ENCODE measurements at regions not wholly inside any gene's neighbourhood (a gene's known extent, or its start where the extent isn't known, plus 50 kb on each side); places are given as distances from the start of the nearest gene placed in this dataset.
"Not testable (repeated sequence)": the region's sequence is repeated elsewhere in the genome, so short reads cannot be mapped to it uniquely, and the experiment has no call there.

GRCh38 chr10:105644978-105645377 is 1003.9 kb downstream of the SORCS3 start:
- no peak for DNase-seq (ENCODE audit: low read depth)

GRCh38 chr10:105644559-105644958 is 1003.5 kb downstream of the SORCS3 start:
- no peak for DNase-seq (ENCODE audit: low read depth)

DNA sequence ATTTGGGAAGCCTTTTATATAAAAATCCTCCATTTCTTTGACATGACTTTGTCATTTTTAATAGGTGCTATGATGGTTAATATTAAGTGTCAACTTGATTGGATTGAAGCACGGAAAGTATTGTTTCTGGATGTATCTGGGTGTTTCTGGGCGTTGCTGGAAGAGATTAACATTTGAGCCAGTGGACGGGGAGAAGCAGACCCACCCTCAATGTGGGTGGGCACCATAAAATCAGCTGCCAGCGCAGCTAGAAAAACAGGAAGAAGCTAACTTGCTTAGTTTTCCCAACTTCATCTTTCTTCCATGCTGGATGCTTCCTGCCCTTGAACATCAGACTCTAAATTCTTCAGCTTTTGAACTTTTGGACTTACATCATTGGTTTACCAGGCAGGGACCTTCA is 1003.0 kb downstream of the SORCS3 start:
- no peak for DNase-seq (ENCODE audit: low read depth)

DNA sequence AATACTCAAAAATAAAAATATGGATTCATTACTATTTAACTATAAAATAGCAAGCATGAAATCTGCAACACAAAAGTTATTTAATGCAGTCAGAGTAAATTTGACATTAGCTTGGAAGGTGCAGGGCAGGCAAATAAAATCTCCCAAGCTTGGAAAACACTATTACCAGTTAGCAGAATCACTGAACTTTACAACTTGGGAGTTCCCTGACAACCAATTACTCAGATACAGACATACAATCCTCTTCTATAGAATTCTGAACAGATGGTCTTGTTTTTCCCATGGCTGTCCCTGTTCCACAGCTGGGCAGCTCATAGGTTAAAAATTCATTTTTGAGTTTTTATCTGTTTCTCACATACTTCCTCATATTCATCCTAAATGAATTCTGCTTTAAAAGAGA is 1002.6 kb downstream of the SORCS3 start:
- DNase-seq (ENCODE audit: low read depth) = no peak

GRCh38 chr10:105634281-105634680 is 993.2 kb downstream of the SORCS3 start:
- no peak for DNase-seq (ENCODE audit: low read depth)

- peak; percentile 21 for DNase-seq (ENCODE audit: low read depth)
These were observed 974.8 kb downstream of the SORCS3 start for GRCh38 chr10:105615715-105616365.

DNA sequence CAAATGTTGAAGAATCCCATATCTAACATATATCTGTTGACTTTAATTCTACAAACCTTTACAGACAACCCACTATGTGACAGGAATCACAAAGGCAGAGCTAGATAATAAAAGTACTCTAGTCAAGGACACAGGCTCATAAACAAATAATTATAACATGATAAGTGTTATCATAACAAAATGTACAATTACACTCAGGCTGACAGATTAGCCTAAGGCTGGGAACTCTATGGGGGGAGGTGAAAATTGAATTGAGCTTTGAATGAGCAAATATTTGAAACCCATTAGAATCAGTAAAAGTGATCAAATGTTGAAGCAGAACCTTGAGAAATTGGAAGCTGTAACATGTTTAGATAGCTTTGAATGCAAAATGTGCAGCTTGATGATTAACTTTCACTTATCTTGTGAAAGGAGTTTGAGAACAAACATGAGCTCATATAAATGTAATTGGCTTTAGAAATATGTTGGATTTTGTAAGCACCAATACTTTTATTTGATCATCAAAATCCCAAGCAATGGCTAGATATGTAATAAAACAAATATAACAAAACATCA is 970.2 kb downstream of the SORCS3 start:
- no peak for DNase-seq (ENCODE audit: low read depth)

DNA sequence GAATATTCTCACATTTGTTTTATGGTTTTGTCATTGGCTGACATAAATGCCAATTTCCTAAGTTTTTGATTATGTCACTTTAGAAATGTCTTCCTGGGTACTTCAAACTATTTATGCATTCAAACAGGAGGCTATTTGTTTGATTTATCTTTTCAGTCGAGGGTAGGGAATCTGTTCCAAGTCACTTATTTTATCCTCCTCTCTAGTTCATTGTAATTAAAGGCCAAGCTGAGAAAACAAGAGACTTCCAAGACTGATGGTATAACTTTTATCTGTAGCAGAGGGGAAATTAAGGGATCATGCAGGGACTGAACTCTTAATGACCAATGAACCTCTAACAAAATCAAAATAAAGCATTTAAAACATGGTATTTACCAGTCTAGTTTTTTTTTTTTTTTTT is 968.4 kb downstream of the SORCS3 start:
- no peak for DNase-seq (ENCODE audit: low read depth)

- DNase-seq (ENCODE audit: low read depth) = no peak
These were observed 964.8 kb downstream of the SORCS3 start for GRCh38 chr10:105605918-105606317.

DNA sequence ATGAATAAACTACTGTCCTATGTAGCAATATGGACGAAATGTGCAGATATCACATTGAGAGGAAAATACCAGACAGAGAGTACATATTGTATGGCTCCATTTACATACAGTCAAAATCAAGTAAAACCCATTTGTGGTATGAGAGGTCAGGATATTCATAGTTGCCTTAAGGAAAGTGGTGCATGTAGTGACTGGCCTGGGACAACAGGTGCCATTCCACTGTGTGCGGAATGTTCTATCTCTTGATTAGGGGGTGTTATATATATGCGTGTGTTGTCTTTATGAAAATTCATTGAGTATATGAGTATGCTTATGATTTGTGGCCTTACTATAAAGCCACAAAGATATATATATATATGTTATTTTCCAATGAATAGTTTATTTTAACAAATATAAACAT is 964.0 kb downstream of the SORCS3 start:
- DNase-seq (ENCODE audit: low read depth) = no peak

DNA sequence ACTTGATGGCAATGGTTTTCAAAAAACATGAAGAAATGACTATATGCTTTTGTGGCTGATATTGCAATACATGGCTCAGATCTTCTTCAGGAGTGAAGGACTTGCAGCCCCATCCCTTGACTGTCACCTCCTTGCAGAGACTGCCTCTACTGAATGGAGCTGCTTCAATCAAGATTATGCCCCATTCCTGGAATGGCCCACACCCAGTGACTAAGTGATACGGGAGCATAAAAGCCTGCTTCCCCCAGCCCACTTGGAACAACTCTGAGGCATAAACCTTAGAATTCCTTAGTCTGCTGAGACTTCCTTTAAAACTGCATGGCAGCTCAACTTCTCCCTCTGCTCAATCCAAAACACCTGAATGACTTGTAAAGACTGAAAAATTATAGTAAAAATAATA is 957.1 kb downstream of the SORCS3 start:
- no peak for DNase-seq (ENCODE audit: low read depth)

DNA sequence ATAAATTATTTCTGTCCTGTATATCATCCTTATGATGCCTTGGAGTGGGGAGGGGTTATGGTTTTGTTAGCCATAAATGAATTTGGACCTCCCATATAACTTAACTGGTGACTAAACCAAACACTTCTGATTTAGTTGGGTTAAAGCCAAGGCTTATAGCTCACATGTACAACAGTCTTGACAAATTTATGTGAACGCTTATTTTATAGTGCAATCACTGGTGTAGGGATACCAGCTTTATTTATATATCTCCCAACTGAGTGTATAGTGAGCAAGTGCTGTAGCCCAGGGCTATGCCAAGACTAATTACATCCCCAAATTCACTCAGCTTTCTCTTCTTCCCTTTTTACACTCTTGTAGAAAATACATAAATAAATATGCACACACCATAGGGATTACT is 956.2 kb downstream of the SORCS3 start:
- DNase-seq (ENCODE audit: low read depth) = no peak

DNA sequence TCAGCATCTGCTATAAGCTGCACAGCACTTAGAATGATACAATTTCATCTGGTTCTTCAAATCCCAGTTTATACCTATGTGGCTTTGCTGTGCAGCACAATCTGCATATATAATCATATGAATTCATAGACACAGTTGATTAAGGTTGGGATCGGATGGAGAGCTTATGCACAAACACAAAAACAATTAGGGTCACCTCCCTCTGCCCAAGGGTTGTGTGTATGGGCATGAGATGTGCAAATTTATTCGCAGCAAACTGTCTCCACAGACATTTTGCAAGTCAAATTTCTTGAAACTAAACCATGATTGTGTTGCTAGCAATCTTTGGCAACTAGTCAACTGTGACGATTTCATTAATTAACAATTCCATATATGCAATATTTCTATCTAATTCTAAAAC is 955.7 kb downstream of the SORCS3 start:
- DNase-seq (ENCODE audit: low read depth) = no peak

DNA sequence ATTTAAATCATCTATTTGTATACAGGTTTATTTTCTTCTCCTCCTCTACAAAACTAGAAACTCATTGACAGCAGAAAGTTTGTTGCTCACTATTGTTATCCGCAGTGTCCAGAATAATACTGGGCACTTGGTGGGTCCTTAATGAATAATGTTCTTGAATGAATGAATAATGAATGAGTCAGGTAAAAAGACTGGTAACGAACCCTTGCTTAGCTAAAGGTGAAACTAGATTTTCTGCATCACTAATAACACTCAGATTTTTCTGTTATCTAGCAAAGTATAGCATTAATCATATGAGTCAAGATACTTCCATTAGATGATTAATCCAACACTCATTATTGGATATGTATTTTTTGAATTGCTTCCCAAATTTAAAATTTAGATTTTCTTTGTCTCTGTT is 953.2 kb downstream of the SORCS3 start:
- DNase-seq (ENCODE audit: low read depth) = peak; percentile 77

- no peak for DNase-seq (ENCODE audit: low read depth)
These were observed 951.4 kb downstream of the SORCS3 start for GRCh38 chr10:105592468-105592867.

DNA sequence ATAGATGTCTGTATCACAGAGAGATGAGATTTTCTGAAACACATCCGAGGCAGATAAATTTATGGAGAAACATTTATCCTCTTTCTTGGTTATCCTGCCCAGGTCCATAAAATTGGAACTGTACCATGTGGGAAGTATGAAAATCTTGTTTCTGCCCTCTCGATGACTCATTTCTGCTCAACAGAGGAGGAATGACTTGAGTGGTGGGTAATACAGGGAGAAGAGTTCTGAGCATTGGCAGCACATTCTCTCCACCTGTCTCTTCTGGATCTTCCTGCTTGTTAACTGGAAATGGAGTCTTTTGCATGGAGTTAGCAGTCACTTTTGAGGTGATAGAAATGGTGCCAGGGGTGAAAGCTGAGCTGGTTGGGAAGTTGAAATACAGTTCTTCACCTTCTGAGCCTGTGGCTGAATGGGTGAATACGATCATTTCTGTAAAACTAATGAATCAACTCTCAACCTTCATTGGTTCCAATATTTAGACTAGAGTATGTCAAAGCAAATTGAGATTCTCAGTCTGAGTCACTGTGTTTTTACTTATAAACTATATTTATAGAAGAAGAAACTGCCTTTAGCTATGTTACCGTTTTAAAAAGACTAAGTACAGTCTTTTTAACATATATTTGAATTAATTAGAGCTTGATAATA is 945.5 kb downstream of the SORCS3 start:
- DNase-seq (ENCODE audit: low read depth) = no peak

- no peak for DNase-seq (ENCODE audit: low read depth)
These were observed 944.7 kb downstream of the SORCS3 start for GRCh38 chr10:105585753-105586152.

GRCh38 chr10:105585171-105585570 is 944.1 kb downstream of the SORCS3 start:
- DNase-seq (ENCODE audit: low read depth) = no peak

DNA sequence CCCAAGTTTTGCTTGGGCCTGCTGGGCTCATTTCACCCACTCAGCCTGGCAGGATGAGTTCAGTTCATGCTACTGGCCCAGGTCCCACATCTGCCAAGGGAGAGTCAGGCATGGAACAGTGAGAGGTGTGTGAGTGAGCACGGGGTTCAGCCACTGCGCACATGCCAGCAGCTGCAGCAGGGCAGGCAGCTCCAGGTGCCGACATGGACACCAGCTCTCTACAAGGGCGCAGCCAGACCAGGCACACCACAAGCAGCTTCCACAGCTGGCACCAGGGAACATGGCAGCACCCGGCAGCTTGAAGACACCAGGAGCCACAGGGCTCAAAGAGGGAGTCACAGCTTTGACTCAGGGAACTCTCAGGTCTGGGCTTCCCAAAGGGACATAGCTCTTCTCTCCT is 938.0 kb downstream of the SORCS3 start:
- no peak for DNase-seq (ENCODE audit: low read depth)

GRCh38 chr10:105577865-105578607 is 936.9 kb downstream of the SORCS3 start:
- no peak for DNase-seq (ENCODE audit: low read depth)

DNA sequence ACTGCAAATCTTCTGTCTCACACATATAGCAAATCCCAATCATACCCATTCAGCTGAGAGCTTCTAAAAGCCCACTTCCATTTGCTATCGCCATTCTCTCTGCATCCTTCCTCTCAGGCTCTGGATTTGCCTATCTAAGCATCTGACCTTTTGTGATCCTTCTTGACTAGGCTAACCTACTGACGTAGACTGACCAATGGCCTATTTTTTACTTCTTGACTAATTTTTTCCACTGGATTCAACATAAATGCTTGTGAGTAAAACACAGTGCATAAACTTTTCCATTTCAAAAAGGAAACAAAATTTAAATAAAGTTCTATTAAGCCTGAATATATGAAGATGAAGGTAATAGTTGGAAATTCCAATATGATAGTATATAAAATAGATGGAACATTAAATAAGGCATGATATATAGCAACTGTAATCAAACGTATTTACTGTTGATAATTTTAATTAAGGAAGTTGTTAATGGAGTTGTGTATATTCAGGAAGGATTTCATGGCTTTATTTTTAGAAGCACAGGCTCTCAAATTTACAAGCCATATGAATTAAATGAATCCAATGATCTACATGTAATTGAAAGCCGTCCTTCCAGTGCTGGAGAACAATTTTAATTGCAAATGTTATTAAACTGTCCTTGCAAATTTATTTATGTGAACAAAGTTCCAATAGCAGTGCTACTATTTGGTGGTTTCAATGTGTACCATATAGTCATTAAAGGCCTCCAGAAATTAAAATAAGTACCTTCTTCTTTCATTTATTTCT is 918.4 kb downstream of the SORCS3 start:
- no peak for DNase-seq (ENCODE audit: low read depth)

- not testable (repeated sequence) for DNase-seq (ENCODE audit: low read depth)
These were observed 909.4 kb downstream of the SORCS3 start for GRCh38 chr10:105550453-105550852.

All from renal cortical epithelial cell (primary cell).